CD4-positive, alpha-beta memory T cell (primary cell): ENCODE measurements at regions not wholly inside any gene's neighbourhood (a gene's known extent, or its start where the extent isn't known, plus 50 kb on each side); places are given as distances from the start of the nearest gene placed in this dataset.
"Not testable (repeated sequence)": the region's sequence is repeated elsewhere in the genome, so short reads cannot be mapped to it uniquely, and the experiment has no call there.

Source experiments
- CTCF ChIA-PET: fragments of 350-600 bp; sonication (Branson Sonifier 250); formaldehyde crosslinking; loops from one replicate; lab custom pipeline; 2021; ENCODE audit warnings: inconsistent platforms; ENCODE audit not compliant: partially characterized antibody; lab: Charles Lee
- POLR2A ChIA-PET: fragments of 350-600 bp; sonication (Branson Sonifier 250); formaldehyde crosslinking; loops from one replicate; lab custom pipeline; 2021; ENCODE audit not compliant: partially characterized antibody; lab: Charles Lee
- DNase-seq, 5 donors: peaks; one replicate each; pipeline versions ENCODE4 v3.0.0 to v3.0.0-alpha.2; 2020 to 2022; ENCODE audit warnings: mixed read lengths in 1 of 5
- H3K27ac ChIP-seq: one replicate; pipeline ENCODE4 v1.7.0; 2013; ENCODE audit warnings: low read depth, low read length
- H3K27me3 ChIP-seq: 2 replicates; pipeline ENCODE4 v1.7.0; 2013; ENCODE audit warnings: mild to moderate bottlenecking, low read length, moderate library complexity; ENCODE audit not compliant: insufficient read depth
- H3K36me3 ChIP-seq: 2 replicates; pipeline ENCODE4 v1.7.0; 2013; ENCODE audit warnings: mild to moderate bottlenecking, low read length, moderate library complexity; ENCODE audit not compliant: insufficient read depth
- H3K4me1 ChIP-seq: 2 replicates; pipeline ENCODE4 v1.7.0; 2013; ENCODE audit warnings: mild to moderate bottlenecking, low read length, moderate library complexity; ENCODE audit not compliant: insufficient read depth
- H3K4me3 ChIP-seq, 2 donors: one replicate each; pipeline ENCODE4 v1.7.0; 2013; ENCODE audit warnings: low read length in 2 of 2, mild to moderate bottlenecking in 1 of 2
- H3K9me3 ChIP-seq, 2 donors: one replicate each; pipeline ENCODE4 v1.7.0; 2013; ENCODE audit warnings: low read length in 2 of 2, control low read depth in 1 of 2; ENCODE audit not compliant: control insufficient read depth in 1 of 2
- H3K27ac Mint-ChIP-seq, 7 donors: one replicate each; pipeline ENCODE4 v1.8.0; 2020 to 2021; ENCODE audit warnings: mixed read lengths in 7 of 7, mild to moderate bottlenecking in 6 of 7, inconsistent platforms in 3 of 7, moderate library complexity in 3 of 7
- H3K27me3 Mint-ChIP-seq, 2 donors: one replicate each; pipeline ENCODE4 v1.8.0; 2020 to 2021; ENCODE audit warnings: mixed read lengths in 2 of 2
- H3K36me3 Mint-ChIP-seq, 2 donors: one replicate each; pipeline ENCODE4 v1.8.0; 2020 to 2021; ENCODE audit warnings: mixed read lengths in 2 of 2, inconsistent platforms in 1 of 2, mild to moderate bottlenecking in 1 of 2
- H3K4me1 Mint-ChIP-seq, 4 donors: one replicate each; pipeline ENCODE4 v1.8.0; 2020 to 2021; ENCODE audit warnings: mixed read lengths in 4 of 4, mild to moderate bottlenecking in 1 of 4
- H3K4me3 Mint-ChIP-seq, 8 donors: one replicate each; pipeline ENCODE4 v1.8.0; 2020 to 2021; ENCODE audit warnings: mixed read lengths in 8 of 8, mild to moderate bottlenecking in 7 of 8, moderate library complexity in 6 of 8, inconsistent platforms in 3 of 8
- H3K9me3 Mint-ChIP-seq, 8 donors: one replicate each; pipeline ENCODE4 v1.8.0; 2020 to 2021; ENCODE audit warnings: mixed read lengths in 8 of 8, mild to moderate bottlenecking in 5 of 8, inconsistent platforms in 3 of 8, moderate library complexity in 1 of 8
- intact Hi-C: fragments of 100-400 bp; cut with micrococcal nuclease; formaldehyde crosslinking; loops from one replicate; pipeline ENCODE4 v1.15.1; 2023

GRCh38 chr13:65111223-65111622 lies 2118.9 kb downstream of the PCDH9 start:
- H3K4me3 Mint-ChIP-seq = no peak overlapping the region
- POLR2A ChIA-PET = no interaction called here

GRCh38 chr13:65104436-65104835 lies 2125.7 kb downstream of the PCDH9 start:
- H3K27ac ChIP-seq, intact Hi-C loops, H3K27me3 ChIP-seq, POLR2A ChIA-PET, H3K4me1 ChIP-seq, H3K27me3 Mint-ChIP-seq, H3K4me1 Mint-ChIP-seq, H3K4me3 Mint-ChIP-seq, CTCF ChIA-PET, H3K36me3 Mint-ChIP-seq, H3K9me3 ChIP-seq, DNase-seq, H3K27ac Mint-ChIP-seq, H3K4me3 ChIP-seq, H3K36me3 ChIP-seq: not testable (repeated sequence)
- peaks cover 6 to 42% (median 21%) of the 10 kb centered on the region in 8 donors for H3K9me3 Mint-ChIP-seq

More at GRCh38 chr13:65111223-65111622, 2118.9 kb downstream of the PCDH9 start:
- DNase-seq = no peak
- Histone ChIP-seq H3K27me3 (no peaks in the 10 kb centered on the region), H3K9me3 (peaks cover 0 to 3% of the 10 kb centered on the region in 2 donors), H3K27ac (no peak overlapping the region), H3K36me3 (no peaks in the 10 kb centered on the region), H3K4me1 (no peaks in the 10 kb centered on the region), H3K4me3 (no peak overlapping the region)
- intact Hi-C loops = no loop called here
- Mint-ChIP-seq H3K9me3 (peaks cover 3 to 27% (median 13%) of the 10 kb centered on the region in 8 donors), H3K4me1 (no peaks in the 10 kb centered on the region), H3K27ac (no peak overlapping the region), H3K27me3 (no peaks in the 10 kb centered on the region), H3K36me3 (no peaks in the 10 kb centered on the region)
- CTCF ChIA-PET = no interaction called here

- H3K4me3 ChIP-seq = no peak overlapping the region
- H3K9me3 ChIP-seq = no peaks in the 10 kb centered on the region
- Mint-ChIP-seq H3K4me3 (no peak overlapping the region), H3K27ac (no peak overlapping the region), H3K4me1 (no peaks in the 10 kb centered on the region), H3K9me3 (peaks cover 6 to 40% (median 17%) of the 10 kb centered on the region in 8 donors), H3K36me3 (no peaks in the 10 kb centered on the region), H3K27me3 (no peaks in the 10 kb centered on the region)
- no peaks in the 10 kb centered on the region for H3K4me1 ChIP-seq
- DNase-seq = no peak
- H3K27ac ChIP-seq = no peak overlapping the region
- ChIA-PET POLR2A (no interaction called here), CTCF (no interaction called here)
- H3K36me3 ChIP-seq = no peaks in the 10 kb centered on the region
- no peaks in the 10 kb centered on the region for H3K27me3 ChIP-seq
- intact Hi-C loops = no loop called here
Measured at GRCh38 chr13:65103351-65103750, 2126.8 kb downstream of the PCDH9 start.

- Mint-ChIP-seq H3K27ac (no peak overlapping the region), H3K36me3 (no peaks in the 10 kb centered on the region), H3K4me1 (peaks cover 0 to 1% (median 0%) of the 10 kb centered on the region in 4 donors), H3K4me3 (no peak overlapping the region), H3K27me3 (no peaks in the 10 kb centered on the region), H3K9me3 (peaks cover 0 to 13% (median 6%) of the 10 kb centered on the region in 8 donors)
- H3K27me3 ChIP-seq = no peaks in the 10 kb centered on the region
- no peak overlapping the region for H3K4me3 ChIP-seq
- no peak overlapping the region for H3K27ac ChIP-seq
- ChIA-PET POLR2A (no interaction called here), CTCF (no interaction called here)
- H3K36me3 ChIP-seq = no peaks in the 10 kb centered on the region
- intact Hi-C loops = no loop called here
- H3K9me3 ChIP-seq = no peaks in the 10 kb centered on the region
- no peak for DNase-seq
- H3K4me1 ChIP-seq = no peaks in the 10 kb centered on the region
Measured at GRCh38 chr13:65095161-65096082, 2134.7 kb downstream of the PCDH9 start.

GRCh38 chr13:65093357-65093756 lies 2136.8 kb downstream of the PCDH9 start:
- CTCF ChIA-PET = no interaction called here
- Mint-ChIP-seq H3K27me3 (no peaks in the 10 kb centered on the region), H3K4me3 (no peak overlapping the region), H3K9me3 (peaks cover 2 to 12% (median 5%) of the 10 kb centered on the region in 8 donors), H3K4me1 (peaks cover 0 to 1% (median 0%) of the 10 kb centered on the region in 4 donors), H3K27ac (no peak overlapping the region), H3K36me3 (no peaks in the 10 kb centered on the region)
- H3K9me3 ChIP-seq = no peaks in the 10 kb centered on the region
- no peak overlapping the region for H3K4me3 ChIP-seq
- no peak for DNase-seq
- no peak overlapping the region for H3K27ac ChIP-seq
- H3K4me1 ChIP-seq = no peaks in the 10 kb centered on the region
- no peaks in the 10 kb centered on the region for H3K36me3 ChIP-seq
- no peaks in the 10 kb centered on the region for H3K27me3 ChIP-seq
- POLR2A ChIA-PET = no interaction called here
- intact Hi-C loops = no loop called here

- no peak overlapping the region for H3K4me3 Mint-ChIP-seq
- POLR2A ChIA-PET = no interaction called here
Measured at GRCh38 chr13:65091031-65091430, 2139.1 kb downstream of the PCDH9 start.

GRCh38 chr13:65090186-65090585 lies 2139.9 kb downstream of the PCDH9 start:
- Histone ChIP-seq H3K36me3 (no peaks in the 10 kb centered on the region), H3K4me1 (no peaks in the 10 kb centered on the region), H3K4me3 (no peak overlapping the region), H3K27ac (no peak overlapping the region), H3K27me3 (no peaks in the 10 kb centered on the region), H3K9me3 (no peaks in the 10 kb centered on the region)
- no peaks in the 10 kb centered on the region for H3K36me3 Mint-ChIP-seq
- POLR2A ChIA-PET = no interaction called here
- H3K27ac Mint-ChIP-seq = no peak overlapping the region
- peaks cover 2 to 8% (median 5%) of the 10 kb centered on the region in 8 donors for H3K9me3 Mint-ChIP-seq
- no peak for DNase-seq
- H3K4me3 Mint-ChIP-seq = no peak overlapping the region
- no peaks in the 10 kb centered on the region for H3K27me3 Mint-ChIP-seq
- CTCF ChIA-PET = no interaction called here
- intact Hi-C loops = no loop called here
- peaks cover 0 to 1% (median 0%) of the 10 kb centered on the region in 4 donors for H3K4me1 Mint-ChIP-seq

More at GRCh38 chr13:65091031-65091430, 2139.1 kb downstream of the PCDH9 start:
- Histone ChIP-seq H3K4me3 (no peak overlapping the region), H3K9me3 (no peaks in the 10 kb centered on the region), H3K27ac (no peak overlapping the region), H3K4me1 (no peaks in the 10 kb centered on the region), H3K27me3 (no peaks in the 10 kb centered on the region), H3K36me3 (no peaks in the 10 kb centered on the region)
- intact Hi-C loops = no loop called here
- Mint-ChIP-seq H3K27me3 (no peaks in the 10 kb centered on the region), H3K4me1 (peaks cover 0 to 1% (median 0%) of the 10 kb centered on the region in 4 donors), H3K9me3 (peaks cover 2 to 12% (median 6%) of the 10 kb centered on the region in 8 donors), H3K27ac (no peak overlapping the region), H3K36me3 (no peaks in the 10 kb centered on the region)
- DNase-seq = no peak
- CTCF ChIA-PET = no interaction called here
